ENCODE measurements at regions not wholly inside any gene's neighbourhood (a gene's known extent, or its start where the extent isn't known, plus 50 kb on each side); places are given as distances from the start of the nearest gene placed in this dataset.

DNA sequence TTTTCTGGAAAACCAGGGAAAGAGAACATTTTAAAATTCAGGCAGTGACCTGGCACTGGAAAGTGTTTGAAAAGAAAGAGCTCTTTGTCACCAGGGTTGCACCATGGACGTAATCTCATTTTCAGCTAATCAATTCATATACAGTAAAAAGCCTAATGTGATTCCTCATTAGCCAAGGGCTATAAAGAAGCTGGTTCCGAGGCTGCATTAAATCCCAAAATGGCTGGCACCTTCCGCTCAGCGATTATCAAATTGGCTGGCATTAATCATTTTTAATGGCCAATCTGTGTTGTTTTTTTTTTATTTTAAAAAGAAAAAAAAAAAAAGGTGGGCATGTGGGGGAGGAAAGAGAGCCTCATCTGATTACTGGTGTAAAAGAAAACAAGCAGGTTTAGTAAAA is 341.4 kb downstream of the RAB28 start:
- BruUV-seq (replicated peaks) = no TSS peak
- H3K9me1 ChIP-seq (ENCODE audit: control insufficient read depth, insufficient read depth, low read length) = no peaks in the 10 kb centered on the region
- H4K20me1 ChIP-seq (replicated peaks; ENCODE audit: control insufficient read depth, insufficient read depth, low read length) = no peaks in the 10 kb centered on the region
- DNase-seq (ENCODE audit: extremely low read depth in 1 of 4, low spot score in 3 of 4) (no peak), ATAC-seq (no peak), FAIRE-seq (no peak)
- H3K36me3 ChIP-seq (ENCODE audit: control insufficient read depth, insufficient read depth, low read length) = no peaks in the 10 kb centered on the region
- no peak overlapping the region for H3K27ac ChIP-seq (ENCODE audit: extremely low read depth, low read depth, low read length)
- H3K79me2 ChIP-seq (ENCODE audit: control insufficient read depth, insufficient read depth, low read length) = no peaks in the 10 kb centered on the region
- no peak overlapping the region for H3K9ac ChIP-seq (ENCODE audit: insufficient read depth in 1 of 2, low read depth in 2 of 2, low read length in 2 of 2)
- H2AFZ ChIP-seq (ENCODE audit: low read depth, low read length) = no peak overlapping the region
- CTCF ChIA-PET (ENCODE audit: low intra/inter-chr PET ratio) = no interaction called here
- H3K4me1 ChIP-seq (replicated peaks in 1 of 2; ENCODE audit: control insufficient read depth in 2 of 2, insufficient read depth in 2 of 2, low read length in 2 of 2) = no peaks in the 10 kb centered on the region; a peak in 1 of 5 replicates
- WGBS (ENCODE audit: insufficient coverage, low coverage, missing lambda C conversion rate) = 11% methylated on average over 4 of the region's 4 CpGs
- H3K27me3 ChIP-seq (ENCODE audit: control insufficient read depth in 2 of 2, insufficient read depth in 2 of 2, low read length in 2 of 2) = peaks cover 0 to 6% of the 10 kb centered on the region in 2 experiments; a peak in 1 of 5 replicates
- in situ Hi-C loops (cut with MboI) = no loop called here
- H3K9me3 ChIP-seq (replicated peaks; ENCODE audit: control insufficient read depth, insufficient read depth, low read depth, low read length) = no peaks in the 10 kb centered on the region
- H3K4me3 ChIP-seq = no peak overlapping the region
- TF ChIP-seq GATAD2B (IDR thresholded peaks at IDR 0.05; ENCODE audit: borderline replicate concordance) (no peak), MEIS2 (IDR thresholded peaks at IDR 0.05; ENCODE audit: partially characterized antibody) (no peak), ETS2 (tag; IDR thresholded peaks at IDR 0.05; ENCODE audit: borderline replicate concordance, poor library complexity, severe bottlenecking) (no peak), ZNF282 (CRISPR knock-in tag; IDR thresholded peaks at IDR 0.05) (no peak), LARP7 (IDR thresholded peaks at IDR 0.05) (no peak), SMAD1 (IDR thresholded peaks at IDR 0.05; ENCODE audit: low read depth, low read length, partially characterized antibody) (no peak), HIVEP1 (CRISPR knock-in tag; IDR thresholded peaks at IDR 0.05) (no peak)
- TF ChIP-seq, protein P1, sequence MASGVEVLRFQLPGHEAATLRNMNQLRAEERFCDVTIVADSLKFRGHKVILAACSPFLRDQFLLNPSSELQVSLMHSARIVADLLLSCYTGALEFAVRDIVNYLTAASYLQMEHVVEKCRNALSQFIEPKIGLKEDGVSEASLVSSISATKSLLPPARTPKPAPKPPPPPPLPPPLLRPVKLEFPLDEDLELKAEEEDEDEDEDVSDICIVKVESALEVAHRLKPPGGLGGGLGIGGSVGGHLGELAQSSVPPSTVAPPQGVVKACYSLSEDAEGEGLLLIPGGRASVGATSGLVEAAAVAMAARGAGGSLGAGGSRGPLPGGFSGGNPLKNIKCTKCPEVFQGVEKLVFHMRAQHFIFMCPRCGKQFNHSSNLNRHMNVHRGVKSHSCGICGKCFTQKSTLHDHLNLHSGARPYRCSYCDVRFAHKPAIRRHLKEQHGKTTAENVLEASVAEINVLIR (CRISPR knock-in tag; IDR thresholded peaks at IDR 0.05) = no peak
- no peak overlapping the region for H3K4me2 ChIP-seq (ENCODE audit: insufficient read depth, low read length)
- POLR2A ChIA-PET = no interaction called here
- intact Hi-C loops (cut with micrococcal nuclease) = no loop called here

Measured in K562 (cell line).